ENCODE measurements at regions not wholly inside any gene's neighbourhood (a gene's known extent, or its start where the extent isn't known, plus 50 kb on each side); places are given as distances from the start of the nearest gene placed in this dataset.

DNA sequence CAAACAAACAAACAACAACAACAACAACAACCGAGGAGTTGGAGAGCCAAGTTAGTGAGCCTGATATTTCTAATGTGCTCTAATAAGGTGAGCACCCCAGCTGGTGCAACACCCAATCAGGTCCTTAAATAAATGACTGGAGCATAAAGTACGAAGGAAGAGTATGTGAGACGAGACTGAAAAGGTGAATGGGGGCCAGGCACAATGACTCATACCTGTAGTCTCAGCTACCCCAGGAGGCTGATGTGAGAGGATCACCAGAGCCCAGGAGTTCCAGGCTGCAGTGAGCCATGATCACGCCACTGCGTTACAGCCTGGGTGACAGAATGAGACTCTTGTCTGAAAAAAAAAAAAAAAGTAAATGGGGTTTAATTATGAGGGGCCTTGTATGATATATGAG, 152.0 kb upstream of the ZRANB2 start:
- no peak overlapping the region for H3K27ac Mint-ChIP-seq

GRCh38 chr1:71232166-71232763, 151.4 kb upstream of the ZRANB2 start:
- Mint-ChIP-seq H3K36me3 (ENCODE audit: insufficient read depth) (no peaks in the 10 kb centered on the region), H3K27ac (no peak overlapping the region), H3K4me3 (ENCODE audit: low read depth) (no peak overlapping the region), H3K9me3 (ENCODE audit: low read depth) (no peaks in the 10 kb centered on the region), H3K27me3 (peaks cover 10% of the 10 kb centered on the region), H3K4me1 (ENCODE audit: low read depth) (no peaks in the 10 kb centered on the region)
- TF ChIP-seq, protein P1, sequence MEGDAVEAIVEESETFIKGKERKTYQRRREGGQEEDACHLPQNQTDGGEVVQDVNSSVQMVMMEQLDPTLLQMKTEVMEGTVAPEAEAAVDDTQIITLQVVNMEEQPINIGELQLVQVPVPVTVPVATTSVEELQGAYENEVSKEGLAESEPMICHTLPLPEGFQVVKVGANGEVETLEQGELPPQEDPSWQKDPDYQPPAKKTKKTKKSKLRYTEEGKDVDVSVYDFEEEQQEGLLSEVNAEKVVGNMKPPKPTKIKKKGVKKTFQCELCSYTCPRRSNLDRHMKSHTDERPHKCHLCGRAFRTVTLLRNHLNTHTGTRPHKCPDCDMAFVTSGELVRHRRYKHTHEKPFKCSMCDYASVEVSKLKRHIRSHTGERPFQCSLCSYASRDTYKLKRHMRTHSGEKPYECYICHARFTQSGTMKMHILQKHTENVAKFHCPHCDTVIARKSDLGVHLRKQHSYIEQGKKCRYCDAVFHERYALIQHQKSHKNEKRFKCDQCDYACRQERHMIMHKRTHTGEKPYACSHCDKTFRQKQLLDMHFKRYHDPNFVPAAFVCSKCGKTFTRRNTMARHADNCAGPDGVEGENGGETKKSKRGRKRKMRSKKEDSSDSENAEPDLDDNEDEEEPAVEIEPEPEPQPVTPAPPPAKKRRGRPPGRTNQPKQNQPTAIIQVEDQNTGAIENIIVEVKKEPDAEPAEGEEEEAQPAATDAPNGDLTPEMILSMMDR (IDR thresholded peaks at IDR 0.05; ENCODE audit: unreplicated experiment), result no peak
- DNase-seq (ENCODE audit: low spot score, unreplicated experiment), result no peak

More for the DNA sequence above, 152.0 kb upstream of the ZRANB2 start:
- no peak overlapping the region for H3K4me3 Mint-ChIP-seq (ENCODE audit: low read depth)
- H3K4me1 Mint-ChIP-seq (ENCODE audit: low read depth), result no peaks in the 10 kb centered on the region
- H3K9me3 Mint-ChIP-seq (ENCODE audit: low read depth), result no peaks in the 10 kb centered on the region
- no peak for DNase-seq (ENCODE audit: low spot score, unreplicated experiment)
- H3K27me3 Mint-ChIP-seq, result peaks cover 10% of the 10 kb centered on the region
- TF ChIP-seq, protein P1 (IDR thresholded peaks at IDR 0.05; ENCODE audit: unreplicated experiment), result no peak
- no peaks in the 10 kb centered on the region for H3K36me3 Mint-ChIP-seq (ENCODE audit: insufficient read depth)

GRCh38 chr1:71231751-71232150, 150.9 kb upstream of the ZRANB2 start:
- no peaks in the 10 kb centered on the region for H3K36me3 Mint-ChIP-seq (ENCODE audit: insufficient read depth)
- H3K27me3 Mint-ChIP-seq, result peaks cover 10% of the 10 kb centered on the region
- no peaks in the 10 kb centered on the region for H3K4me1 Mint-ChIP-seq (ENCODE audit: low read depth)
- TF ChIP-seq, protein P1 (IDR thresholded peaks at IDR 0.05; ENCODE audit: unreplicated experiment), result no peak
- no peaks in the 10 kb centered on the region for H3K9me3 Mint-ChIP-seq (ENCODE audit: low read depth)
- H3K27ac Mint-ChIP-seq, result no peak overlapping the region
- H3K4me3 Mint-ChIP-seq (ENCODE audit: low read depth), result no peak overlapping the region
- no peak for DNase-seq (ENCODE audit: low spot score, unreplicated experiment)

DNA sequence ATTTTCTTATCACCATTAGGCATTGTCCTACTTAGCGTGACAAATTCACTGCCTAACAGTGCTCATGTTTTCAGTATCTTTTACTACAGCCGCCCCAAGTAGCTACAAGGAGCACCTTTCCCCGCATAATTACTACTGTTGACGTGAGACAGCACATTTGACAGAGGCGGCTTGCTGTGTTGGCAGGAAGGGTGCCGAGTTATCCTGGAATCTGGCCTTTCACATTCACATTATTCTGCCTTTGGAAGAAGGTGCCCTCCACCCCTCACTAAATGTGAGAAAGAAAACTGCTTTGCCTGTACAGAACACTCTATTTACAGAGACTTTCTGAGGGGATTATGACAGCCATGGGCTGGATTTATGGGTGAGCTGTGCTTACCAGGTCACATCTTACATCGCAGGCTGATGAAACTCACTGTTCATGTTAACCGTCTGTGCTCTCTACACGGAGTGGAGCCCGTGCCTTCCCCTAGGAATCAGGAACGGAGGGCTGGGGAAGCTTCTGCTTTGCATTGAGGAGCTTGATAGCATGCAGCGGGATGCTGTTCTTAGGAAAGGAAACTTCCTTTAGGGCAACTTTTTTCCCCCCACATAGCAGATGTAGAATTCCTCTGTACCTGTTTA, 148.0 kb upstream of the ZRANB2 start:
- Mint-ChIP-seq H3K9me3 (ENCODE audit: low read depth) (no peaks in the 10 kb centered on the region), H3K36me3 (ENCODE audit: insufficient read depth) (no peaks in the 10 kb centered on the region), H3K4me1 (ENCODE audit: low read depth) (no peaks in the 10 kb centered on the region), H3K4me3 (ENCODE audit: low read depth) (no peak overlapping the region), H3K27ac (no peak overlapping the region), H3K27me3 (peaks cover 10% of the 10 kb centered on the region)
- DNase-seq (ENCODE audit: low spot score, unreplicated experiment), result no peak
- TF ChIP-seq, protein P1 (IDR thresholded peaks at IDR 0.05; ENCODE audit: unreplicated experiment), result no peak

GRCh38 chr1:71228241-71228640, 147.4 kb upstream of the ZRANB2 start:
- DNase-seq (ENCODE audit: low spot score, unreplicated experiment), result no peak
- Mint-ChIP-seq H3K4me1 (ENCODE audit: low read depth) (no peaks in the 10 kb centered on the region), H3K27ac (no peak overlapping the region), H3K27me3 (peaks cover 10% of the 10 kb centered on the region), H3K4me3 (ENCODE audit: low read depth) (no peak overlapping the region), H3K36me3 (ENCODE audit: insufficient read depth) (no peaks in the 10 kb centered on the region), H3K9me3 (ENCODE audit: low read depth) (no peaks in the 10 kb centered on the region)
- TF ChIP-seq, protein P1 (IDR thresholded peaks at IDR 0.05; ENCODE audit: unreplicated experiment), result no peak

Data from progenitor cell of endocrine pancreas (in vitro differentiated cells).